Mesenchymal stem cell (in vitro differentiated cells and primary cell): ENCODE measurements at regions not wholly inside any gene's neighbourhood (a gene's known extent, or its start where the extent isn't known, plus 50 kb on each side); places are given as distances from the start of the nearest gene placed in this dataset.

Experiments
- DNase-seq: peaks from one replicate; pipeline ENCODE4 v3.0.0-alpha.2; 2013
- H2AFZ ChIP-seq: one replicate; pipeline ENCODE4 v1.6.1; 2013; ENCODE audit warnings: low read depth, mild to moderate bottlenecking, control low read depth, inconsistent platforms, low read length, moderate library complexity
- H2AK5ac ChIP-seq: 2 replicates; pipeline ENCODE4 v1.6.1; 2013; ENCODE audit warnings: low read length, moderate library complexity, mild to moderate bottlenecking, inconsistent platforms; ENCODE audit not compliant: severe bottlenecking
- H2BK120ac ChIP-seq: one replicate; pipeline ENCODE4 v1.6.1; 2013; ENCODE audit warnings: low read depth, mild to moderate bottlenecking, inconsistent platforms, low read length, moderate library complexity
- H2BK12ac ChIP-seq, 2 experiments: one replicate each; pipeline ENCODE4 v1.6.1; 2013; ENCODE audit warnings: inconsistent platforms in 2 of 2, low read length in 2 of 2, mild to moderate bottlenecking in 2 of 2, moderate library complexity in 2 of 2, control low read depth in 1 of 2
- H2BK15ac ChIP-seq: one replicate; pipeline ENCODE4 v1.6.1; 2013; ENCODE audit warnings: mild to moderate bottlenecking, low read depth, inconsistent platforms; ENCODE audit not compliant: poor library complexity, severe bottlenecking
- H2BK5ac ChIP-seq: 2 replicates; pipeline ENCODE4 v1.6.1; 2013; ENCODE audit warnings: low read depth, mild to moderate bottlenecking, low read length, control low read depth, inconsistent platforms; ENCODE audit not compliant: poor library complexity, severe bottlenecking
- H3K14ac ChIP-seq, 2 experiments: one replicate each; pipeline ENCODE4 v1.6.1; 2013; ENCODE audit warnings: inconsistent platforms in 2 of 2, low read length in 2 of 2, control low read depth in 1 of 2, mild to moderate bottlenecking in 1 of 2, moderate library complexity in 1 of 2
- H3K18ac ChIP-seq, 2 experiments: one replicate each; pipeline ENCODE4 v1.6.1; 2013; ENCODE audit warnings: inconsistent platforms in 2 of 2, low read length in 2 of 2, control low read depth in 1 of 2, low read depth in 1 of 2, mild to moderate bottlenecking in 1 of 2
- H3K23ac ChIP-seq, 2 experiments: one replicate each; pipeline ENCODE4 v1.6.1; 2013; ENCODE audit warnings: inconsistent platforms in 2 of 2, low read length in 2 of 2, mild to moderate bottlenecking in 2 of 2, moderate library complexity in 2 of 2, control low read depth in 1 of 2
- H3K27ac ChIP-seq: 2 replicates; pipeline ENCODE4 v1.5.1; 2013; ENCODE audit warnings: mild to moderate bottlenecking, moderate library complexity, low read length, control low read depth, inconsistent platforms; ENCODE audit not compliant: poor library complexity, severe bottlenecking
- H3K27me3 ChIP-seq, 2 experiments: 2 replicates each; pipeline versions ENCODE4 v1.6.1 to v1.7.0; 2013; ENCODE audit warnings: low read length in 2 of 2, mild to moderate bottlenecking in 2 of 2, moderate library complexity in 2 of 2, control low read depth in 1 of 2, inconsistent platforms in 1 of 2; ENCODE audit not compliant: control insufficient read depth in 1 of 2, insufficient read depth in 1 of 2
- H3K36me3 ChIP-seq, 2 experiments: 2 replicates each; pipeline versions ENCODE4 v1.6.1 to v1.7.0; 2013; ENCODE audit warnings: low read length in 2 of 2, control low read depth in 1 of 2, inconsistent platforms in 1 of 2, low read depth in 1 of 2, mild to moderate bottlenecking in 1 of 2; ENCODE audit not compliant: insufficient read depth in 2 of 2, control insufficient read depth in 1 of 2
- H3K4ac ChIP-seq, 2 experiments: one replicate each; pipeline ENCODE4 v1.6.1; 2013; ENCODE audit warnings: inconsistent platforms in 2 of 2, low read length in 2 of 2, mild to moderate bottlenecking in 2 of 2, moderate library complexity in 2 of 2, control low read depth in 1 of 2, low read depth in 1 of 2
- H3K4me1 ChIP-seq: 2 replicates; pipeline ENCODE4 v1.6.1; 2013; ENCODE audit warnings: low read depth, low read length, control low read depth; ENCODE audit not compliant: control insufficient read depth, insufficient read depth
- H3K4me2 ChIP-seq: 2 replicates; pipeline ENCODE4 v1.6.1; 2013; ENCODE audit warnings: low read length, mild to moderate bottlenecking, inconsistent platforms; ENCODE audit not compliant: poor library complexity, severe bottlenecking
- H3K4me3 ChIP-seq, 2 experiments: 2 replicates each; pipeline versions ENCODE4 v1.5.1 to v1.7.0; 2013; ENCODE audit warnings: low read length in 2 of 2, mild to moderate bottlenecking in 2 of 2, control low read depth in 1 of 2, low read depth in 1 of 2; ENCODE audit not compliant: insufficient read depth in 1 of 2
- H3K79me1 ChIP-seq: replicated peaks from 2 replicates; pipeline ENCODE4 v1.6.1; 2013; ENCODE audit warnings: mild to moderate bottlenecking, control low read depth, low read length, inconsistent platforms; ENCODE audit not compliant: poor library complexity, severe bottlenecking
- H3K9ac ChIP-seq: 2 replicates; pipeline ENCODE4 v1.7.0; 2013; ENCODE audit warnings: mild to moderate bottlenecking, low read length, moderate library complexity
- H3K9me3 ChIP-seq: 2 replicates; pipeline ENCODE4 v1.7.0; 2013; ENCODE audit warnings: mild to moderate bottlenecking, low read length; ENCODE audit not compliant: control insufficient read depth
- H4K8ac ChIP-seq: one replicate; pipeline ENCODE4 v1.6.1; 2013; ENCODE audit warnings: inconsistent platforms, mild to moderate bottlenecking, low read length, moderate library complexity
- H4K91ac ChIP-seq: one replicate; pipeline ENCODE4 v1.6.1; 2013; ENCODE audit warnings: mild to moderate bottlenecking, low read length, inconsistent platforms
- WGBS: methylation state at CpG from one replicate; pipeline ENCODE4 v1.1.7; 2013; ENCODE audit warnings: mixed read lengths; 5-methylcytosine and 5-hydroxymethylcytosine counted together

- Histone ChIP-seq H4K8ac (no peak overlapping the region), H3K14ac (no peak overlapping the region), H3K9me3 (no peaks in the 10 kb centered on the region), H3K27ac (no peak overlapping the region), H2AFZ (no peak overlapping the region), H2BK15ac (no peak overlapping the region), H3K79me1 (no peaks in the 10 kb centered on the region), H3K4me3 (no peak overlapping the region), H3K36me3 (no peaks in the 10 kb centered on the region), H3K4me1 (no peaks in the 10 kb centered on the region), H3K4ac (no peak overlapping the region), H3K18ac (no peak overlapping the region), H3K9ac (no peak overlapping the region), H3K23ac (no peak overlapping the region), H4K91ac (no peak overlapping the region), H2BK12ac (no peak overlapping the region), H2BK5ac (no peak overlapping the region), H3K27me3 (no peaks in the 10 kb centered on the region), H2AK5ac (no peak overlapping the region), H3K4me2 (no peak overlapping the region), H2BK120ac (no peak overlapping the region)
- no peak for DNase-seq
- 23% methylated on average over 2 of the region's 3 CpGs for WGBS
These were observed 297.1 kb upstream of the USP9Y start for GRCh38 chrY:12403916-12404315.

DNA sequence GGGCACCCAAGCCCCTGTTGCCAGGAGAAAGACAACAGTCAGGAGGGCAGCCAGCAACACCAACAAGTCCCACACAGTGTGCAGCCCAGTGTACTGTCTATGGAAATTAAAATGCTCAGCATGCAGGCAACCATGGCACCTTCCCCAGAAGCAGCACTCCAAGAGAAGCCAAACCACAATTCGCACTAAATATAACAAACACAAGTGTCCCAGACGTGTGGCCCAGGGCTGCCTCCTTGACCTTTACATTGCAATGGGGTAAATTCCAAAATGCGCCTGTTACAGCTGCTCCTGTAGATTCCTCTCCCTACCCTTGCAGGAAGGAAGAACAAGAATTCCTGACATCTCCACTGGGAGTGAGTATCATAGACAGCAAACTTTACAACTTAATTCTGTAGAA is 292.8 kb upstream of the USP9Y start:
- H2AFZ ChIP-seq = no peak overlapping the region
- H2AK5ac ChIP-seq = no peak overlapping the region
- H3K4me2 ChIP-seq = no peak overlapping the region
- no peak overlapping the region for H3K27ac ChIP-seq
- H3K9me3 ChIP-seq = no peaks in the 10 kb centered on the region
- no peak overlapping the region for H3K9ac ChIP-seq
- no peaks in the 10 kb centered on the region for H3K4me1 ChIP-seq
- H4K8ac ChIP-seq = no peak overlapping the region
- whole genome bisulfite sequencing = 52% methylated on average over 3 of the region's 3 CpGs
- H2BK12ac ChIP-seq = no peak overlapping the region
- no peak overlapping the region for H3K4ac ChIP-seq
- no peaks in the 10 kb centered on the region for H3K27me3 ChIP-seq
- no peak overlapping the region for H3K23ac ChIP-seq
- no peak overlapping the region for H4K91ac ChIP-seq
- DNase-seq = no peak
- no peak overlapping the region for H2BK15ac ChIP-seq
- H3K18ac ChIP-seq = no peak overlapping the region
- H3K4me3 ChIP-seq = no peak overlapping the region
- no peak overlapping the region for H2BK5ac ChIP-seq
- H3K79me1 ChIP-seq = no peaks in the 10 kb centered on the region
- no peaks in the 10 kb centered on the region for H3K36me3 ChIP-seq
- H2BK120ac ChIP-seq = no peak overlapping the region
- H3K14ac ChIP-seq = no peak overlapping the region

- Histone ChIP-seq H3K27ac (no peak overlapping the region), H2BK5ac (no peak overlapping the region), H2BK120ac (no peak overlapping the region), H2AFZ (no peak overlapping the region), H3K4ac (no peak overlapping the region), H4K91ac (no peak overlapping the region), H4K8ac (no peak overlapping the region), H2AK5ac (no peak overlapping the region), H3K18ac (no peak overlapping the region), H3K9me3 (no peaks in the 10 kb centered on the region), H3K79me1 (no peaks in the 10 kb centered on the region), H2BK12ac (no peak overlapping the region), H3K27me3 (no peaks in the 10 kb centered on the region), H3K4me2 (no peak overlapping the region), H3K14ac (no peak overlapping the region), H2BK15ac (no peak overlapping the region), H3K36me3 (no peaks in the 10 kb centered on the region), H3K4me3 (no peak overlapping the region), H3K23ac (no peak overlapping the region), H3K9ac (no peak overlapping the region), H3K4me1 (no peaks in the 10 kb centered on the region)
- DNase-seq = no peak
- 71% methylated on average over 3 of the region's 3 CpGs for WGBS
These were observed 290.3 kb upstream of the USP9Y start for GRCh38 chrY:12410696-12411095.

DNA sequence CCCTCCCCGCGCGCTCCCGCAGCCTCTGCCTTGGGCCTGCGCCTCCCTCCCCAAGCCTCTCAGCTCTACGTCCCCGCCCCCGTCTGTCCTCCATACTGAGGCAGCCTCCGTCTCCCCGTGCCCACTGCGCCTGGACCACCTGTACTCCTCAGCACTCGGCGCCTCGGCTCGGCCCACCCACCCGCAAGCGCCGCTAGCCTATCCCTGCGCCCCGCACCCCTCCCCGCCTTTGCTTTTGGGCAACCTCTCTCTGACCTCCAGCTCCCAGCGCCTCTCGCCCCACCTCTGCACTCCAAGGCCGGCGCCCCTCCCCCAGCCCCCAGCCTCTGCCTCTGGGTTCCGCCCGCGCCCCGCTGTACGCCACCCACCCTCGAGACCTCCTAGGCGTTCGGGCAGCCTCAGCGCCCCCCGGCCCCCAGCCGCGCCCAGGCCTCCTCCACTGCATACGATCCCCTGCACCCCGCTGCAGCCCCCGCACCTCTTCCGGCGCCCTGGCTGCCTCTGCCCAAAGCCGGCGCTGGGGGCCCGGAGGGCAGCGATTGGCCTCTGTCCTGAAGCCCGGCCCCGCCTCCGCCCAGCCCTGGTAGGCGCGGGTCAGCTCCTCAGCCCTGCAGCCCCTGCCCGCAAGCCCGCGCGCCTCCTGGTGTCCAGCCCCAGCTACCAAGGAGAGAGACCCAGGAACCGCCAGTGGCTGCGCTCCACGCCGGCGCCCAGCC is 279.8 kb upstream of the USP9Y start:
- H2BK12ac ChIP-seq = no peak overlapping the region

More for the DNA sequence above, 279.8 kb upstream of the USP9Y start:
- no peak overlapping the region for H3K14ac ChIP-seq
- no peaks in the 10 kb centered on the region for H3K36me3 ChIP-seq
- H3K9ac ChIP-seq = no peak overlapping the region
- H4K91ac ChIP-seq = no peak overlapping the region
- no peak overlapping the region for H2BK15ac ChIP-seq
- WGBS = 94% methylated on average over 58 of the region's 60 CpGs
- no peaks in the 10 kb centered on the region for H3K4me1 ChIP-seq
- H2AK5ac ChIP-seq = no peak overlapping the region
- no peak overlapping the region for H3K4me2 ChIP-seq
- H3K23ac ChIP-seq = no peak overlapping the region
- no peak overlapping the region for H3K4ac ChIP-seq
- H3K27ac ChIP-seq = no peak overlapping the region
- no peak overlapping the region for H2AFZ ChIP-seq
- no peak overlapping the region for H3K18ac ChIP-seq
- no peaks in the 10 kb centered on the region for H3K79me1 ChIP-seq
- DNase-seq = no peak
- H4K8ac ChIP-seq = no peak overlapping the region
- H2BK120ac ChIP-seq = no peak overlapping the region
- no peak overlapping the region for H3K4me3 ChIP-seq
- H3K9me3 ChIP-seq = no peaks in the 10 kb centered on the region
- no peaks in the 10 kb centered on the region for H3K27me3 ChIP-seq
- H2BK5ac ChIP-seq = no peak overlapping the region
